Stimulated activated CD8-positive, alpha-beta memory T cell treated with anti-CD3 and anti-CD28 coated beads, Interleukin-7, amount 100 ng/mL, for 1 hour (primary cell): ENCODE measurements at regions not wholly inside any gene's neighbourhood (a gene's known extent, or its start where the extent isn't known, plus 50 kb on each side); places are given as distances from the start of the nearest gene placed in this dataset.

Experiments
- DNase-seq, 2 donors: peaks; one replicate each; pipeline ENCODE4 v3.0.0-alpha.2; 2020; ENCODE audit warnings: low read depth in 2 of 2

DNA sequence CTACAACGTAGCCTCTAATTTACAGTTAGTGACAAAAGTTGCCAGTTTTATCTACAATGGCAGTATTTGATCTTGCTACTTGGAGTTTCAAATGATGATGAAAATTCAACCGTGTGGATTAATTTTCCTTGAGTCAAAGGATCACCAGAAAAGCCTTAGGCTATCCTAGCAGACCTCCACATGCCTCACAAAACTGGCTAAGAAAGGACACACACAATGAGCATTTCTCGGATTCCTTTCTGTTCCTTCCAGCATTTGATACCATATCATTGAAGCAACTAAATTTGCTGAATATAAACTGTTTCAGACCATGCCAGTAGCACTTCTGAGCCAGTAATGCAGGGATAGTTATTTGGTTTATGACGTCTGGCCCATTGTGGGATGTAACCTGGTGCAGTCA is 587.4 kb upstream of the MDFIC2 start:
- DNase-seq = no peak

DNA sequence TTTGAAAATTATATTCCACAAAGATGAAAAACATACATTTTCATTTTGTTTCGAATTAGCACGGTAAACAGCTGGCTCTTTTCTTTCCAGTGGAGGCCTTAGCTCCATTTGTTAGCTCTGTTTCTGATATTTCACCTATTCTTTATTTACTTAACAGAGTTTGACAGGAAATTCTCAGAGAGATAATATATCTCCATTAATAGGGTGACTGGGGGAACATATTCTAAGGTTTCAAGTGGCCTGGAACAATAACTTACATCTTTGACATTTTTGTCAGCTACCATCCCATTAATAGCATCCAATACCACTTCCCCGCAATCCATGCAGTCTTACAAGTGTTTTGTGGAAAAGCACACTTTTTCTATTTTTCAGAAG is 577.6 kb upstream of the MDFIC2 start:
- DNase-seq = no peak

DNA sequence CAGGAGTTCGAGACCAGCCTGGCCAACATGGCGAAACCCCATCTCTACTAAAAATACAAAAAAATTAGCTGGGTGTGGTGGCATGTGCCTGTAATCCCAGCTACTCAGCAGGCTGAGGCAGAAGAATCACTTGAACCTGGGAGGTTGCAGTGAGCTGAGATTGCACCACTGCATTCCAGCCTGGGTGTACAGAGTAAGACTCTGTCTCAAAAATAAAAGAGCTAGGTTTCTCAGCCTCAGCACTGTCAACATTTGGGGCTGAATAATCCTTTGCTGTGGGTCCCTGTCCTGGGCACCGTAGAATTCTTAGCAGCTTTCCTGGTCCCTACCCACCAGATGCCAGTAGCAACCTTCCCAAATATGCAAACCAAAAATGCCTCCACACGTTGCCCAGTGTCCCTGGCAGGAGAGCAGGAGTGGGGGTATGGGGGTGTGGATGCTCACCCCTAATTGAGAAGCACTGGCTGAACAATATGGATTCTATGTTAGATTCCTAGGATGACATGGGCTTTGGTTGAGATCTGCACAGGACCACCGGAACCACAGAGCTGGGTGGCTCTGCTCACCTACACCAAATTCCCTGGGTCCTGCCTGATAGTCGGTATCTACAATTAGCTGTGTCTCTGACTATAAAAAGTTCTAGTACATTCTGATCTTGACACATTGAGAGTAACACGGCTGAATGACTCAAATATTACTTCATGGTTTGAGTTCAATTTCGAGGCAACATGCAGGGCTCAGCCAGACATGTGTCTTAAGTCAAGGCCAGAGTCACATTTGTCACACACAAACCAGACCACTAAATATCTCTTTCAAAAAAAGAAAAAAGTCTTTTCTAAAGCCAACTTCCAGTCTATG is 577.0 kb upstream of the MDFIC2 start:
- no peak for DNase-seq

DNA sequence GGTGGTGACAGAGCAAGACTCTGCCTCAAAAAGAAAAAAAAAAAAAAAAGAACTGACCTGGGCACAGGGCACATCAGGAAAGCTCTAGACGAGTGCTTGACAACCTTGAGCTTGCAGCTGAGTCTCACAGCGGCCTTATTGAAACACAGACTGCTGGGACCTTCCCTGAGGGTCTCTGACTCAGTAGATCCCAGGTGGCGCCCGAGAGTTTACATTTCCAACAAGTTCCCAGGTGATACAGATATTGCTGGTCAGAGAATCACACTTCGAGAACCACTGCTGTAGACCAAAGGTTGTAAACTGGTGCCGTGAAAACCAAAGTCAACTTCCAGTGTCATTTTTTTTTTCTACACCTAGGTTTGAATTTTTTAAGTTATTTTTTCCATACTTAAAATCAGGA is 573.2 kb upstream of the MDFIC2 start:
- DNase-seq = no peak

DNA sequence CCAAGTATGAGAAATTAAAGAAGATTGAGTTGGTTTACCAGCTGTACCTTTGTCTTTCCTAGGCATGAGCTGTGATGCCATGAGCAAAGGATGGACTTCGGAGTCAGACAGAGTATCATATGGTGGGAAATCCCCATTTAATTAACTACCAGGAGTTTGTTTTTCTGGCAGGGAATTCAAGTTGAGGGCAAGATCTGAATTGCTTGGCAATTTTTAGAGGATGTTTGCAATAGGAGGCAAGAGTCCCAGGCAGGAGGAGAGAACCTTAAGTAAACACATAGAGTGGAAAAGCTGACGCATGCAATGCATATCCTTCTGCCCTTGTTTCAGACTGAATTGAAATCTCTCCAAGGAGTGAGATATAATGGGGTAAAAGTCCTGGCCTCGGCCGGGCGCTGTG is 569.7 kb upstream of the MDFIC2 start:
- DNase-seq = no peak

DNA sequence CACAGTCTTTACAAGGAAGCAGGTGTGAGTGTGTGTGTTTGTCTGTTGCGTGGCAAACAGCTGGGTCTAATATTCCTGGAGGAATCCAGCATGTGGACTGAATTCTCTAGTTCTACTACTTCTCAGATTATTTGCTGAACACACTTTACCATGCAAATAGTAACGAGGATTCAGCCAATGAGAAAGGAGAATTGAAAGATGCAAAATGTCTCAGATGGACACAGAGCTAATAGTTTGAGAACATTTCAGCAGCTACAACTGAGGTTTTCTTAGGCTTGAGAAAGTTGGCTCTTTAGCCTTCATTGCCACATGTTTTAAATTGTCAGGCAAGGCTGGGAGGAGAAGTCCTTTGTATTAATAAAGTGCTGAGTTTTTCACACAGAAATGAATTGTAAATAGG is 568.0 kb upstream of the MDFIC2 start:
- DNase-seq = no peak

DNA sequence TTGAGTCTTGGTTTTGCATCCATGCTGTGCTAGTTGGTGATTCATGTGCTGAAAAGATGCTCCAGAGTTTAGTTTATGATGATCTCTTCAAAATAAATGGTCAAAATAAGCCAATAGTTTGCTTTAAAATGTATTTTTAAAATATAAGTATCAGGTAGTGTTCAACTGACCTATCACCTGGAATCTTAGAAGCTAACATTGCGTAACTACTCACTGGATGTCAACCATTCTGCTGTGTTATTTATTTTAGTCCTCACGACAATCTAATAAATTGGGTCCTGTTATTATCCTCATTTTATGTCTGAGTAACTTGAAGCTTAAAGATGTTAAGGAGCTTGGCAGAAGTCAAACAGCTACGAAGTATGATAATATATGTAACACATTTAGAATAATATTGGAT is 563.7 kb upstream of the MDFIC2 start:
- DNase-seq = no peak

DNA sequence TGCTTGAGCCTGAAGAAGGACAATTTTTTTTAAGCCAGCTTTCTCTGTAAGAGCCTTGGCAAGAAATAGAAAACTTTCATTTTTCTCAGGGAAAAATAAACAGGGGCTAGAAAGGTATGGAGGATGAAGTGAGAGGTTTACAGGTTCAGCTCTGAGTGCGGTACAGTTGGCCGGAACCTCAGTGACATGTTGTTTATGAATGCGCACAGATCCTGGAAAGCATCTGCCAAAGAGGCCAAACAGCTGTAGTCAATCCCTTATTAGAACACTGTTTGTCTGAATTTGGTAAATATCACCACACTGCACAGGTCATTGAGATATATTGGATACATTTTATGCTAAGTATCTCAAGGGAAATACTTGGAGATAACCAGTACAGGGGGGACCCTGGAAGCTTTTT is 561.8 kb upstream of the MDFIC2 start:
- no peak for DNase-seq

DNA sequence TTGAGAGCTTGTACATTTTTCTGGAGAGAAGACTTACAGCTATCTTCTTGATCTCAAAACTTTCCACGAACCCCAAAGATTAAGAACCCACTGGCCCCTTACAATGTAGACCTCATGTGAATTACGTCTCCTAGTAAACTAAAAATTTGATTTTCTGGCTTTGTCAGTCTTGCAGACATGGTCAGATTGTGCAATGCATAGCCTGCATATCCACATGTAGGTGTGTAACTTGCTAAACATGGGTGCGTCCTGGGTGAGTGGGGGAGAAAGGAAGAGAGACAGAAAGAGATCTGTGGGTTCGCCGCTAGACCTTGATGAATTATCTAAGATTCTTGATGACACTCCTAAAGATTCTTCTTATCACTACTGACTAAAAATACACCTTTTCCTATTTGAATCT is 561.2 kb upstream of the MDFIC2 start:
- DNase-seq = no peak

DNA sequence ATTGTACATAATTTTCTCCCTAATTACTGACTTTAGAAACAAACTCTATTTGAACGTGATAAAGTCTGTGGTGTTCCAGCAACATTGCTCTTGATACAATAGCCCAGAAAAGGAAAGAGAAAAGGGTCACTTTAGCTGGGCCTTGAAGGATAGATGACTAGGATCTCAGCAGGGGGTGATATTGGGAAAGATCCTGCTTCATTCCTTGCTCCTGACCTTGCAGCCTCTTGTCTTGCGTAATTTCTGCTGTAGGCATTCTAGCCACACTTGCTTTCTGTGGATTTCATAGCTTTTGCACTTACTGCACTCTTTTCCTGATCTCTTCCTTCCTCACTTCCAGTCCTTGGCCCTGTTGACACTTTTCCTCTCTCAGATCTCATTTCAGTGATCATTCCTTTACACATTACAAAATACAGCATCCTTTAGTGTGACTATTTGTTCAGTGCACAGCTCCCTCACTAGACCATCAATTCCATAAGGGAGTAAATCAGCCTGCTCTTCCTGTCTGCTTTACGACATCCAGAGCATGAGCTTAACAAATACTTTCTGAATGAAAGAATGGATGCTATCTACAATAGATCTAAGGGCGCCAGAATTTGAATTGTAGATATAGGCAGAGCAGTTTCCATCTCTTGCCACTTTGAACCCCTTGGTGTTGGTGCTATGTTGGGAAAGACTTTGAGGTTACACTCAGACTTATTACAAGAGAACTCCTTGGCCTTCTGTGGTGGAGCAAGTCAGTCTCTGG is 559.6 kb upstream of the MDFIC2 start:
- DNase-seq = no peak

DNA sequence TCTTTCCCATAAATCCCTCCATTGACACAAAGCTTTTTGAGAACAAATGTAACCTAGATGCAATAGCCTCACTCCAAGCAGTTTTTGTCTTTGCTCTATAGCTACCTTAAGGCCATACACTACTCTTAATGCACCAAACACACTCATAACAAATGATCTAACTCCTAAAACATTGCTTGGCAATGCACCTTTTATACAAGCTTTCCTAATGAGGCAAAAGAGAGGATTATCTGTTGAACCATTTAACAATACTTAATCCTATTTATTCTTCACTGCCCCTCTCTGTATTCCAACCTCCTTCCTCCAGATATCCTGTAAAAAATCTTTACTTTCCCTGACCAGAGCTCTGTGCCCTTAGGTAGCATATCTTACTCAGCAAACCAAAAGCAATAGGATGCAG is 558.1 kb upstream of the MDFIC2 start:
- no peak for DNase-seq

DNA sequence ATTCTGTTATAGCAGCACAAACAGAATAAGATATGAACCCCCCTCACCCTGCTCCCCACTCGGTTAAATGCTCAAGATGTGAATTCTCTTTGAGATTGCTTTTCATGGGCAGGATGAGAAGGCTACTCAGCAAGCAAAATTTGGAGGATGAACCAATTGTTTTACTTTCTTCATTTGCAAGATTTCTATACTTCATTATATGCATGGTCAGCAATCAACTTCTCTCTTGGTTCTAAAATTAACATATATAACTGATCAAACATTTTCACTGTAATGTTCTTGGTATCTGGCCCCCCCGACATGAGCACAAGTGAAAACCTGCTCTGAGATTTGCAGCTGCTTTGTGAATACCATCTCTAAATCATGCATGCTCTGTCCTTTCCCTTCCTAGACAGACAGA is 556.1 kb upstream of the MDFIC2 start:
- no peak for DNase-seq

DNA sequence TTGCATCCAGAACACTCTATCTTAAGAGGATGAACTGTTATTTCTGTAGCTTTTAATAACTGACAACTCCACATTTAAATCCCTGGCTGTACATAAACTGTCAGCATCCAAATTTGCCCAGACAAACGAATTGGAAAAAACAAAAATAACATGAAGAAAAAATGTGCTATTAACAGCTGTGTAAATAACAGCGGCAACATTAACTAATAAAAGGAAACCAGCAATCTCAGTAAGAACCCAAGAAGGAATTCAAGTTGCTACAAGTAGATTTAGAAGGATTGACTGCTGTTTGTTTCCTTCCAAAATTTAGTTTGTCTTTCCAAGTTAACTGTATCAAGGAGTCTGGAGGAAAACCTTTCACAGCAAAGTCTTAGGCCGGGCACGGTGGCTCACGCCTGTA is 550.6 kb upstream of the MDFIC2 start:
- no peak for DNase-seq

DNA sequence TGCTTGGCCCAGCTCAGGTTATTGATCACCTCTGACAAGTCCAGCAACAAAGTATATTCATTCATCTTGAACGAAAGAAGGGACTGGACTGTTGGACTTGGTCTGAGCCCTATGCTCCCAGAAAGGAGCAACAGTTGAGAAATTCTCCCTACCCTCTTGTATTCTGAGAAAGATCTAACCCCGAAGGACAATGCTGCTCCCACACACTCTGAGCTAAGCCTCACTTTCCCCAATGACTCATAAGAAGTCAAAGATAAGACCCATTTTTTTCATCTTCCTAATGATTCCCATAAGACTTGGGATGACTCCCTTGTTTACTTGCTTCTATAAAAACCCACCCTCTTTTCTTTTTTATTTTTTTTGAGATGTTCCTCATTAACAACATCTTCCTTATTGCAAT is 549.4 kb upstream of the MDFIC2 start:
- DNase-seq = no peak

DNA sequence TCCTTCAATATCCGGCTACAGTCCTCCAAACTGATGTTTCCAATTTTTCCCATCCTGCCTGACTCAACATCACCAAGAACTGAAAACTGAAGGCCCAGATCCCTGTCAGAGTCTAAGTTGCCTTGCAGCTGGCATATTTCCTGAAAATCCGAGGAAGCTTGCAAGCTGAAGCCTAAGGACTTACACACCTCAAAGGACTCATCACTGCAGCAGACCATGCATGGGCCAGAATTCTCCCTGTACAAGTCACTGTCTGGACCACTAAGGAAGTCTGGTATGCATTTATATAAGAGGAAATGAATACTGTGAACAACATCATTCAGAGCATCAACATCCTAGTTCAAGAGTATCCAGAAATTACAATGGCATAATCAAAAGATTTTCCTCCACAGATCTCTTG is 548.8 kb upstream of the MDFIC2 start:
- no peak for DNase-seq

DNA sequence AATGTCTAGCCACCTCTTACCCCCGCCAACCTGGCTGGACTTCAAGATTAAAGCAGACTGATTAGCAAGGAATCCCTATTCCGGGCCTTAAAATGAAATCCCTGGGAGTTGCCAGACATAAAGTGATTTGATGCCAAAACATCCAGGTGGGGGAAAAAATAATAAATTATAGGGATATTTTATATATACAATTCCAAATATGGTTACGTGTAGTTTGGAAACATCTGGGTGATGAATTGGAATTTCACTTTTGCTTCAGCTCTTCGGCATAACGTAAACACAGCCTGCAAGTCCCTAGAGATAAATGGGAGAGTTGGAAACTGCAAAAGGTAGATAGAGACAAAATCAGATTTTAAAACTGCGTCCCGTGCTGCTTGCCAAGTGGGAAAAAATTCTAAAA is 545.5 kb upstream of the MDFIC2 start:
- no peak for DNase-seq

DNA sequence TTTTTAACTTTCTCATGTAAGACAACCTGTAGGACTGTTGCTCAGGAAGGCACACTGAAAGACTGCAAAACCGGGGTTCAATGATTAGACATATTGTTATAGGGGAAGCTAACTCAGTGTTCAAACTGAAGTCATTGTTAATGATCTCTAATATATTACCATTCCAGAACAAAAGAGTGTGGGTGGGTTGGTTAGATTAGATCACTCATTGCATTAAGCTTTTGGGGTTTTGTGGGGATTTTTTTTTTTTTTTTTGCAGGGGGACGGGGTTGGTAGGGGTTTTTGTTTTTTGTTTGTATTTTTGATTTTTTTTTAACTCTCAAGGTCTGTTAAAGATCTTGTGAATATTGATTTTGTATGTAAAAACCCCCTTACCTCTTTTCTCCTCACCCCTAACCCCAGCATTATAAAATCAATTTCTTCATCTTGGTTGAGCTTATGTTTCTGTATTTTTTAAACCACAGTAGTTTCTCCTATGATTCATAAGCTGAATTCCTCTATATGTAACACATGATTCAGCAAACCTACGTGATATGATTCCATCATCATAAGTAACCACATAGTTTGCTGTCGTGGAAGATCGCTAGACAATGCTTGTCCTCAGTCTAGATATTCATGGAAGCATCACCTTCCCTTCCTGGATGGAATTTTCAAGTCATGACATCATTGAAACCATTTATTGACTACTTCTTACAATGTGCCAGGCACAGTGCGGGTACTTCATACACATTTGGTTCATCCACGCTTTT is 544.1 kb upstream of the MDFIC2 start:
- no peak for DNase-seq

DNA sequence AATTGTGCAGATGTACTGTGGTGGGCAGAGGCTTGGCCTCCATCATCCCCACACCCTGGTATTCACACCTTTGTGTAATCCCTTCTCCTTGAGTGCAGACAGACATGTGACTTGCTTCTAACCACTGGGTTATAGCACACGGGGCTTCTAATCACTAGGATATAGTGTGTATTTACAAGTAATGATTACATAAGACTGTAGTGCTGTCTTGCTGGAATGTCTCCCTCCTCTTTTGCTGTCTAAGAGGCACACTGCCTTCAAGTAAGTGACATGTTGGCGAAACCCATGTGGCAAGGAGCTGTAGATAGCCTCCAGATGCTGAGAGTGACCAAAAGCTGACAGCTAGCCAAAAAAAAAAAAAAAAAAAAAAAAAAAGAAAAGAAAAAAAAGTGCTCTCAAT is 542.7 kb upstream of the MDFIC2 start:
- no peak for DNase-seq

DNA sequence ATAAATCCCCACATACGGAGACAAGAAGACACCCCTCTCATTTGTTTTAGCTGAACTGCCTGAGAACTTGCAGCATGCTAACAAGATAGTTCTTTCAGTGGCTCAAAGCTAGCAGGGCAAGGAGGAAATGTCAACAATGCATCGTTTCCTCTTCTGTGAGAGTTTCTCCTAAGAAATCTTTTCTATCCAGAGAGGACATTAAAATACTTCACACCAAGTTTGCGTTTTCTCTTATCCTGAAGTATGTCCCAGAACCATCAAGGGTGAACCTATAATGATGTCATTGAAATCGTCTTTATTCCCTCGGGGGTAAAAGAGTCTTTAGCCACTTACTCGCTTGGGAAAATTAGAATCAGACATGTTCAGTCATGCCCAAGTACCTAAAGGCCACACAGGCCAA is 541.7 kb upstream of the MDFIC2 start:
- no peak for DNase-seq

DNA sequence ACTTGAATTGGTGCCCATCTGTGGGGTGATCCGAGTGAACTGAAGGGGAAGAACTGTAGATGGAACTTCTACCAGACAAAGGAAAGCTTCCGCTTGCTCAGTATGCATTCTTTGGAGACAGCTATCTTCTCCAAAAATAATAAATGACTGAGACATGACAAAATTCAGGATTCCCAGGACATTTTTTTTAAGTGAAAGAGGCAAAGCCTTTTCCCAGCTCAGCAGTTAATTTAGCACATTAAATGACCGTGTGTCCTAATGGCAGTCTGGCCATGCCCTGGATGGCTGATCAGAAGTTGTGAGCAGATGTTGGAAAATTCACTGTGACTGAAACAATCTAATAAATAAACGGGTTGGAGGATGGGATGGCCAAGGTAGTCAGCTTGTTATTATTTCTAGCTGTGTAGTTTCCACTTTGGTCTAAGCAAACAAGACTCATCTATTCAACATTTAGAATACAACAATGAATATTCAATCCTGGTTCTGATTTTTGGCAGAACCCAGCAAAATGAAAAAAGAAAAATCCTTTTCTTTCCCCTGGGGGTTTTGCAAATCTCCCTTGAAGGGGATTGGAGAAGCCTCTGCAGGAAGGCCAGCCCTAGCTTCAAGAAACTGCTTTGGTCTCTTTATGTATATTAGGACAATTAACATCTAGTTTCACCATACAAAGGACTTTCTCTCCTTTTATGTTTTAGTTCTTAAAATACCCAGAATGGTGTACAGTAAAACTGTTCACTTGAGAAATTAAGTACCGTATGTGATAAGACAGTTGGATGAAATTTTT is 540.9 kb upstream of the MDFIC2 start:
- DNase-seq = no peak

DNA sequence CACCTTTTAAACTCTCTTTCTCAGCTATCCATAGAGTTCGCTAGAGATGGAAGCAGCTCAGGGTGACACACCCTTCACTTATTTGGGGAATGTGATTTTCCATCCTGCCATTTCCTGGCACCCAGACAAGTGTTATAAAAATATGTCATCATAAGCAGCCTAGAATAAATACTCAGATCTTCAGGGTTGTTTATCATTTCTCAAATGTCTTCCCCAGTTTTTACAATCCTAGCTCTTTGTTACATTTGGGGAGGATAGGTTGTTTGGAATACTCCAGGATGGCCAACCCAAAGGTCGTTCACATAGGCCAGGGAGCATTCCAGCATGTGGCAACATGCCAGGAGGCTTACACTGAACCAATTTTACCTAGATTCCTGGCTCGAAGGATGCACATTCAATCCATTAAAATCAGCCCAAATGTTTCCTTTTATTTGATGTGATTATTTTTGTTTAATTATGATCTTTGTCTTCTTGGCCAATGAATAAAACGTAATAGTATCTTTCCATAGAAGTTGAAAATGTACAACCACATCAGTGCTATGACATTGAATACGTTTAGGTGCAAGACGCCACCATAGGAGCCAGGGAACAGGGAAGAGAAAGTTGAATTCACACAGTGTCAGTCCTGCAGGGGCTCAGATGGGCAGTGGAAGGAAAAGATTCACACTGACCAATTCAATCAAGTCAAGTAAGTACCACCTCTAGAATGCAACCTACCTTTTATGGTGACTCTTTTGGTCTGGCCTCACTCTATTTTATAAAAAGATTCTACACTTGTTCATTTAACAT is 537.7 kb upstream of the MDFIC2 start:
- DNase-seq = no peak
